DMS 273 (cell line): ENCODE measurements at regions not wholly inside any gene's neighbourhood (a gene's known extent, or its start where the extent isn't known, plus 50 kb on each side); places are given as distances from the start of the nearest gene placed in this dataset.
"Not testable (repeated sequence)": the region's sequence is repeated elsewhere in the genome, so short reads cannot be mapped to it uniquely, and the experiment has no call there.

Experiments used
- DNase-seq: peaks from one replicate; lab custom pipeline; 2025; ENCODE audit not compliant: unreplicated experiment; lab: John Stamatoyannopoulos, UW

DNA sequence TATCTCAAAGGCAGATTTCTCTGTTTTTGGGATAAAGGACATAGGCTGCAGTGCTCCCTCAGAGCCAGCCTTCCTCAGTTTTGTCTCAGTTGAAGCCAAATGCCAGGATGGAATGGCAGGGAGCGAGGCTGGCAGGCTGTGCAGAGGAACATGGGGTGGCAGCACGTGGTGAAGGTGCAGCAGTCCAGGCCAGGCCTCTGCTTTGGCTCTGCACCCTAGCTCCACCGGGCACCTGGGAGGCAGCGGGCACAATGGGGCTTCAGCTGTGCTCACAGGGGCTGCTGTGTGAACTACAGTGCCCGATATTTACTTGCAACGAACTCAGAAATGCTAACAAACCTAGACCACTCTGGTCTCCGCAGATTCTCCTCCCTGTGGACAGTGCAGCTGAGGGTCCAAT is 319.6 kb downstream of the ZNF326 start:
- no peak for DNase-seq

GRCh38 chr1:90313778-90314177 is 318.9 kb downstream of the ZNF326 start:
- no peak for DNase-seq

DNA sequence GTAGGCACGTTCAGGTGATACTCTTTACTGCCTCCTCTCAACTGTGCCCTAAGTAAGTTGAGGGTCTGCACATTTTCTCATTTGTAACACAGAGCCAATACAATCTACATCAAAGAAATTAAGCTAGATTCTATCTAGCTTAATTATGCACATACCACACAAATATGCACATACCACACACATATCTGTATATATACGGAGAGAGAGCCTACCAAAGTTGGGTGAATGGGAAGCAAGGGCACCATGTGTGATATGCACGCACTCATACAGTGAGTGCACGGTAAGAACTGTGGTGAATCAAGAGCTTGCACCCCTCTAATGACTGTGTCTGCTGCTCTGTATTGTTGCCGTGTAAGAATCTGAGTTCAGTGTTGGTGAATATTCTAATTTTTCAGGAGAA is 314.9 kb downstream of the ZNF326 start:
- DNase-seq = no peak

DNA sequence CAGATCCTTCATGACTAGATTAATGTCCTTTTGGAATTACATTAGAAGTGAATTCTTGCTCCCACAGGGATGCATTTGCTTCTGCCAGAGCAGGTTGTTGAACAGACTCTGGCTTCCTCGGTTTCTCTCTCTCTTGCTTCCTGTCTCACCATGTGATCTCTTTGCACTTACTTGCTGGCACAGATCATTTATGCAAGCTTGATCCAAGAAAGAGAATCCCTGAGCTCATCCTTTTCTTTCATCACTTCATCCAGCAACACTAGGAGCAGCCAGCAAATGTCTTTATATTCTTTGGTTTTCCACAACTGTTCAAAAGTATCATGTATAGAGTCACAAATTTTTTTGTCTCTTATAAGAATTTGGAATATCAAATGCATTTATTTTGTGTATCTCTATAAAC is 313.5 kb downstream of the ZNF326 start:
- DNase-seq = no peak

DNA sequence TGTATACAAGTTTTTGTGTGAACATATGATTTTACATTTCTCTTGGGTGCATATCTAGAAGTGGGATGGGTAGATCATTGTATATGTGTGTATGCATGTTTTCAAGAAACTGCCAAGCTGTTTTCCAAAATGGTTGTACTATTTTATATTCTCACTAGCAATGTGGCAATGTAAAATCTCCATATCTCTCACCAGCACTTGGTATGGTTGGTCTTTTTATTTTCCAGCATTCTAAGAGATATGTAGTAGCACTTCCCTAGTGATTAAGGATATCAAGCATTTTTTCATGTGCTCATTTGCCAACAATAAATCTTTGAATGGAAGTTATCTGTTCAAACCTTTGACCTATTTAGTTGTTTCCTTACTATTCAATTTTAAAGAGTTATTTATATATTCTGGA is 310.7 kb downstream of the ZNF326 start:
- DNase-seq = no peak

DNA sequence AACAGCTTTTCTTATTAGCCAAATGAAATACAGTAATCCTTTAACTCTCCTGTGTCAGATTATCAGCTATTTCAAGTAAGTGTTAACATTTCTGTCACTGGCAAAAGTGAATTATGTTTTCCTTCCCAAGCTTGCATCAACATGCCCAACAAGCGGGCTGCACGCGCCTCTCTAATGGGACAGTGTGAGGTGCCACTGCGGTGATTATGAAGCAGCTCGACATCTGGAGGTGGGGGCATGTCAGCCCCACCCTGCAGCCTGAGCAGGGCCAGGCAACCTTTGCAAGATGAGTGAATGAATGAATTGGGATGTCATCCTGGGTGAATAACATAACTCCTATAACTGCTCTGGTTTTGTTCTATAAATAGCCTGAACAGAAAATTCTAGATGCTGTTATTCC is 301.4 kb downstream of the ZNF326 start:
- no peak for DNase-seq

GRCh38 chr1:90295534-90295933 is 300.6 kb downstream of the ZNF326 start:
- DNase-seq = no peak

DNA sequence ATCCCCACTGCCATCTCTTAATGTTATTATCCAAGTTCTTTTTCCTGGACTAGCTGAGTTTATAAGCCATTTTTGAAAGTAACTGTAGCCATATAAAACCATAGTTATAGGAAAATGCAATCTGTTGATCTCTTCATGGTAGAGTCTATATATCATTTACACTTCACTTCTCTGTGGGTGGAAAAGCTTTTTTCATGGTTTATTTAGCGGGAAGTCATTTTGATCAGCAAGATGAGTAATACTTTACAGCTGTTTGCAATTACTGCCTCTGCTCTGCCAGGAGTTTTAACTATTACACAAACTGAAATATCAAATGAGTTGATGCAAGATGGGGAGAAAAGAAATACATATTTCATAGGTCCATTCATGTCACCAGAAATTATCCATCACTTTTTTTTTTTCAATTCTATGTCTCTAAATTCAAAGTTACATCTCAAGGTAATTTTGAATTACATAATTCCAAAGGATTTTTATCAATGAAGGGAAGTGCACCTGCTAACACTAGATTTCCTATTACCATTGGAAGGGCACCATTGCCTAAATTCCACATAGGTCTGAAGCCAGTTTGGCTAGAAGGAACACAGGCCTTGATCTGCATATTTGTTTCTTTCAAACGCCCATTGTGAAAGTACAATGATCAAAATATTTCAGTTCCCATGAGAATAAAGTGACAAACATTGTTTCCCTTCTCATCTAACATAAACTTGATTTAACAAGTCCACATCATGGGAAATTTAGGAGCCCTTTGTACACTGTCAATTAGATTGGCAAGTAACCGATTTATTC is 296.7 kb downstream of the ZNF326 start:
- DNase-seq = no peak

DNA sequence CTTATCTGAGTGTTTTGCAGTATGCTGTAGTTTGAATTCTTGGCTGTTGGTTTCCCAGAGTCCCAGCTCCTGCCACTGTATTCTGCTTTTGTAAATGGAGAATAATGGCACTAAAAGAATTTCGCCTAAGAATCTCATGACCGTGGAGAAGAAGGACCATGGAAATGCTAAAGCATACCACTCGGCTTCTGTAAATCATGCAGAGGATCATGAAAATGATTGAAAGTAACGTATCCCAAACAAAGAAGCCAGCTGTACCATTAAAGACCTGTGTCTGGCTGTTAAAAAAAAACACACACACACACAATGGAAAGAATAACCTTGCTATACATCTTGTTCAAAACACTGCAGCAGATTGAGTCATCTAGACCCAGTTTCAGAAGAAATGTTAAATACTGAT is 287.9 kb downstream of the ZNF326 start:
- no peak for DNase-seq

DNA sequence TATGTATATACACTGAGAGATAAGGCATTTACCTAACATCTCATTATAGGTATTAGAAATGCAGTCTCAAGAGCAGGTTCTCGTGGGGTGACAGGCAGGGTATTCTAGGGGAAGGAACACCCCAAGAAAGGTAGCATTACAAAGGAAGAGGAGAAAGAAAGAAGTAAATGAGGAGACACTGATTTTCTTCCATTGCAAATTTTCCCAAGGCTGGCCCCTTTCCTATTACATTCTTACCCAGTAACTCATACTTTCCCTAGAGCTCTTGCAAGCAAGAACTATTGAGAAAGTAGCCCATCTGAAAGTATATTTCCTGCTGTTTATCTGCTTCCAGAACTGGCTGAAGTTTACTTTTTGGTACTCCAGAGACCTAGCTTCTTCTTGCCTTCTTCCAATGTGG is 287.0 kb downstream of the ZNF326 start:
- not testable (repeated sequence) for DNase-seq

- DNase-seq = no peak
These were observed 282.4 kb downstream of the ZNF326 start for GRCh38 chr1:90277270-90277669.

DNA sequence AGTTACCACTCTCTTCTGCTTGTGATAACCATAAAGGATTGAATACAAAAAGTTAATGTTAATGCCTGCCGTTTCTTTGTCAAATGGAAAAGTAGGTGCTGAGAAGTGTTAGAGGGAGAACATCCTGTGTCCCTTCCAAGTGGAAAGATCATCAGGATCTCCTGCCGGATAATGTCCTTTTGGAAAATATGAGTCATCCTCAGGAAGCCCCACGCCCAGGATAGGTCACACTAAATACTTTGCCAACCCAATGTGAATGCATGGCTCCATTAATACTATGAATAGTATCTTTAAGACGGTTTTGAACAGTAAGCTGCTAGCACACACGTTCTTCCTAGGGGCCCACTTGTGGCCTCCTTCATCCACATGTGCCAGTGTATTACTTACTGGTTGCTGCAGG is 279.5 kb downstream of the ZNF326 start:
- no peak for DNase-seq

GRCh38 chr1:90273241-90273774 is 278.4 kb downstream of the ZNF326 start:
- no peak for DNase-seq

DNA sequence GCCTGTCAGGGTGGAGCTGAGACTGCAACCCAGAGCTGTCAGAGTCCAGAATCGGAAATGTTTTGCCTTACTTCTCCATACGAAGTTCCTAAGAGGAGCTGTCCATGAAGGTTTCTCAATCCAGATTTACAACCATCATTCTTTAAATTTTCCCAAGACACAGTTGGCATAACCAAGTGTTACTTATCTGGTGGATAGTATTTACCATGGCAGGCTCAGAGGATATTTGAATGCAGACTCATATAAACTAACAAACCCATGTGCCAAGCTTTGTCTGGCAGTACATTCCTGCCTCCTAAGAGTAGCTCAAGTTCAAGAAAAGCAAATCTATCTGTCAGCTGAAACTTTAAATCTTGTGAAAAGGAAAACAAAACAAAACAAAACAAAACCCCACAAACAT is 267.9 kb downstream of the ZNF326 start:
- no peak for DNase-seq

GRCh38 chr1:90262286-90262685 is 267.4 kb downstream of the ZNF326 start:
- DNase-seq = no peak

DNA sequence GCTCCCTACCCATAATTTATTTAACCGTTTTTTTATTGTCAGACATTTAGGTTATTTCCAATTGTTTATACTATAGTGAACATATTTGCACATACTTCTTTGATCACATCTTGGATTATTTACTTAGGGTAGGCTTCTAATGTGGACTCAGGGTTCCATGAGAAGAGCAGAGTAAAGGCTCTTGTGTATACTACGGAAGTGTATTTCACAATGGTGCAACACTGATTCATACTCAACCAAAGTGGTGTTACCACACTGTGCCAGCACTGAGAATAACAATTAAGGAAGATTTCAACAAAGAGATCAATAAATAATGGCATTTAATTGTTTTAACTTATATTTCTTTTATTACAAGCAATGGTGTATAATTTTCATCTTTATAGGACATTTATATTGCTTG is 251.2 kb downstream of the ZNF326 start:
- no peak for DNase-seq

DNA sequence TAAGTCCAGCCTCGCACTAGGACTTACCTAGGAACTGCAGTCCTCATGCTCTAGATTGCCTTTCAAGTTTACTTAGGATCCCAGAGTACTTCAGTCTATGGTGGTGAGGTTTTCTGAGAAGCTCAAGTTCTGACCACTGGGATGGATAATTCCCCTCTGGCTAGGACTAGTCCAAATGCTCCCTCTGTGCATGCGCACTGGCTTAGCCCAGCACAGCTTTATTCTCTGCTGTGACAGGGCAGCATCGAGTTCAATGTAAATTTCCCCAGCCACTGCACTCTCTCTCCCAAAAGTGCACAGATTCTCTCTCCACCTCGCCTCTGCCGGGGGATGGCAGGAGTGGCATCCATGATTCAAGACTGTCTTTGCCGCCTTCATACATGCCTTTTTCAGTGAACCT is 241.6 kb downstream of the ZNF326 start:
- DNase-seq = no peak

- DNase-seq = no peak
These were observed 228.5 kb downstream of the ZNF326 start for GRCh38 chr1:90223401-90223800.

DNA sequence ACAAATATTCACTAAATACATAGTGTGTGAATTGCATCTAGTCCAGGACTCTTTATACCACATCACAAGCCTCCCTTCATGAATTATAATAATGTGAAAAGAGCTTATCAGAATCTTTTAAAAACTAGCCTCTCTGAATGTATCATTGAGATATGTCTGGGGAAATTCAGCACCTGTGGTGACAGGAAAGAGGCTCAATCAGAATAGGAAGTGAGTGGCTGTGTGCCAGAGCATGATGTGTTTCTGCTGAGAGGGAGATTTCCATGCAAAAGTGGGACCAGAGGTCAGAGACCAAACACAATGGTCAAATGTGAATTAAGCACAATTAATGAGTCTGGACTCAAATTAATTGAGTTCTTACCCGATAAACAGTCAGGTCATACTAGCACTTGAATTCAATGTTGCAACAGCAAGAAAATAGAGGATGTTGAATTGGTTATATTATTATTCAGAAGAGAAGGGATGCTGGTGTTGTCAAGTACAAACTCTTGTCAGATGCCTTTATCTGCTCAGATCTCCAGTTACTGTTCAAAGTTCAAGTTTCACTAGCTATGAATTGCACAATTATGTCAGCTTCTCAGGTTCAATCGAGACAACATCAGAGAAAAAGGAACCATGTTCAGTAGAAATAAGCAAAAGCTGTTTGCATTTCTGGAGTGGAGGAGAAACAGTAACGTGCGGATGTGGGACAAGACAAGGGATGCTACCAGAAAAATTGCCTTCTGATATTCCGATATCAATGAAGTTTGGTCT is 226.2 kb downstream of the ZNF326 start:
- DNase-seq = no peak

- no peak for DNase-seq
These were observed 225.6 kb downstream of the ZNF326 start for GRCh38 chr1:90220496-90220895.

GRCh38 chr1:90219166-90219871 is 224.4 kb downstream of the ZNF326 start:
- not testable (repeated sequence) for DNase-seq
